Lower leg skin (tissue), 4 donors: ENCODE measurements at regions not wholly inside any gene's neighbourhood (a gene's known extent, or its start where the extent isn't known, plus 50 kb on each side); places are given as distances from the start of the nearest gene placed in this dataset.

Source experiments
- DNase-seq, 2 donors: peaks; one replicate each; pipeline ENCODE4 v3.0.0-alpha.2; 2019; ENCODE audit warnings: low spot score in 2 of 2
- H3K4me3 ChIP-seq: fragments of 200-600 bp; sonication (generic); 2 replicates; pipeline ENCODE4 v1.5.1; 2017; ENCODE audit warnings: mild to moderate bottlenecking, low read depth; ENCODE audit not compliant: poor library complexity, severe bottlenecking
- POLR2A ChIP-seq, 2 donors: fragments of 450-650 bp; IDR thresholded peaks; one replicate each; pipeline ENCODE4 v1.6.1; 2016 to 2017; ENCODE audit warnings: antibody characterized with exemption in 2 of 2, mild to moderate bottlenecking in 1 of 2, moderate library complexity in 1 of 2
- WGBS, 2 donors: methylation state at CpG; one replicate each; pipeline ENCODE4 v1.1.5; 2018; 5-methylcytosine and 5-hydroxymethylcytosine counted together
- intact Hi-C: fragments of 100-400 bp; cut with DNase I; formaldehyde crosslinking; loops from one replicate; pipeline ENCODE4 v1.15.0; 2023; ENCODE audit warnings: low total_unique reads
- TF ChIP-seq, protein P1 (sequence below), 3 donors: fragments of 450-650 bp; IDR thresholded peaks; one replicate each; pipeline ENCODE4 v1.5.1; 2016; ENCODE audit warnings: antibody characterized with exemption in 3 of 3, mild to moderate bottlenecking in 3 of 3, moderate library complexity in 2 of 3

DNA sequence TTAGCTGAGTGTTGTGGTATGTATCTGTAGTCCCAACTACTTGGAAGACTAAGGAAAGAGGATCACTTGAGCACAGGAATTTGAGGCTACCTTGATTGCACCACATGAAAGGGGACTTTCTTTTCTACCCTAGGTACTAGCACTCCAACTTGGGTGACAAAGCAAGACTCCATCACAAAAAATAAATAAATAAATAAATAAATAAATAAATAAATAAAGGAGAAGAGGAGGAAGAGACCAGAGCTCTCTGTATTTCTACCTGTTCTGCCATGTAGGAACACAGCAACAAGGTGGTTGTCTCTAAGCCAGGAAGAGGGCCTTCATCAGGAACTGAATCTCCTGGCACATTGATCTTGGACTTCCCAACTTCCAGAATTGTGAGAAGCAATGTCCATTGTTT is 118.6 kb downstream of the HMHB1 start:
- no peak for TF ChIP-seq POLR2A (IDR thresholded peaks at IDR 0.05)
- TF ChIP-seq, protein P1, sequence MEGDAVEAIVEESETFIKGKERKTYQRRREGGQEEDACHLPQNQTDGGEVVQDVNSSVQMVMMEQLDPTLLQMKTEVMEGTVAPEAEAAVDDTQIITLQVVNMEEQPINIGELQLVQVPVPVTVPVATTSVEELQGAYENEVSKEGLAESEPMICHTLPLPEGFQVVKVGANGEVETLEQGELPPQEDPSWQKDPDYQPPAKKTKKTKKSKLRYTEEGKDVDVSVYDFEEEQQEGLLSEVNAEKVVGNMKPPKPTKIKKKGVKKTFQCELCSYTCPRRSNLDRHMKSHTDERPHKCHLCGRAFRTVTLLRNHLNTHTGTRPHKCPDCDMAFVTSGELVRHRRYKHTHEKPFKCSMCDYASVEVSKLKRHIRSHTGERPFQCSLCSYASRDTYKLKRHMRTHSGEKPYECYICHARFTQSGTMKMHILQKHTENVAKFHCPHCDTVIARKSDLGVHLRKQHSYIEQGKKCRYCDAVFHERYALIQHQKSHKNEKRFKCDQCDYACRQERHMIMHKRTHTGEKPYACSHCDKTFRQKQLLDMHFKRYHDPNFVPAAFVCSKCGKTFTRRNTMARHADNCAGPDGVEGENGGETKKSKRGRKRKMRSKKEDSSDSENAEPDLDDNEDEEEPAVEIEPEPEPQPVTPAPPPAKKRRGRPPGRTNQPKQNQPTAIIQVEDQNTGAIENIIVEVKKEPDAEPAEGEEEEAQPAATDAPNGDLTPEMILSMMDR (IDR thresholded peaks at IDR 0.05): no peak
- no peak overlapping the region for H3K4me3 ChIP-seq
- intact Hi-C loops: no loop called here
- DNase-seq: no peak

DNA sequence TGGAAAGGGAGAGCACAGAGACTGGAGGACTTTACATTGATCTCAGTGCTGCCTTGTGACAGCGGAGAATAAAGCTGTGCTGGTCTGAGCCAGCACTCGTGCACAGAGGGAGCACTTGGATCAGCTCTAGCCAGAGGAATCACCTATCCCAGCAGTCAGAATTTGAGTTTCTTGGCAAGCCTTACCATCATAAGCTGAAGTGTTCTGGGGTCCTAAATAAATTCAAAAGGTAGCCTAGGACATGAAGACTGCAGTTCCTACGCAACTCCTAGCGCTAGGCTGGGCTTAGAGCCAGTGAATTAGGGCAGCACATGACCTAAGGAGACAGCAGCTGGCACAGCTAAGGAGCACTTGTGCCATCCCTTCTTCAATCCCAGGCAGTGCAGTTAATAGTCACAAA is 119.5 kb downstream of the HMHB1 start:
- intact Hi-C loops: no loop called here
- 65 to 68% methylated on average over 4 of the region's 4 CpGs for WGBS, 2 donors
- TF ChIP-seq POLR2A (IDR thresholded peaks at IDR 0.05): no peak
- TF ChIP-seq, protein P1 (IDR thresholded peaks at IDR 0.05): no peak
- no peak overlapping the region for H3K4me3 ChIP-seq
- no peak for DNase-seq

DNA sequence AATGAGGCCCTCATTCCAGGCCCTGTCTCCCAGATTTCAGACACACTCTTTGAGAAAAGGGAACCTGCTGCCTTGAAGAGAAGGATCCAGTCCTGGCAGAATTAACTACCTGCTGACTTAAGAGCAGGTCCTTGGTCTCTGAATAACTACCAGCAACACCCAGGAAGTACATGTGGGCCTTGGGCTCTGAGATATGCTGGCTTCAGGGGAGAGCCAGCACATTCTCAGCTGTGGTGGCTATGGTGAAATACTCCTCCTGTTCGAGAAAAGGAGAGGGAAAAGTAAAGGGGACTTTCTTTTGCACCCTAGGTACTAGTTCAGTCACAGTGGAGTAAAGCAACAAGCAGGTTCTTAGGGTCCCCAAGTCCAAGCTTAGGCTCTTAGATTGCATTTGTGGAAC is 120.0 kb downstream of the HMHB1 start:
- TF ChIP-seq, protein P1 (IDR thresholded peaks at IDR 0.05): no peak
- no peak for TF ChIP-seq POLR2A (IDR thresholded peaks at IDR 0.05)
- 86 to 90% methylated on average over 1 of the region's 1 CpG for WGBS, 2 donors
- intact Hi-C loops: no loop called here
- no peak for DNase-seq
- H3K4me3 ChIP-seq: no peak overlapping the region

DNA sequence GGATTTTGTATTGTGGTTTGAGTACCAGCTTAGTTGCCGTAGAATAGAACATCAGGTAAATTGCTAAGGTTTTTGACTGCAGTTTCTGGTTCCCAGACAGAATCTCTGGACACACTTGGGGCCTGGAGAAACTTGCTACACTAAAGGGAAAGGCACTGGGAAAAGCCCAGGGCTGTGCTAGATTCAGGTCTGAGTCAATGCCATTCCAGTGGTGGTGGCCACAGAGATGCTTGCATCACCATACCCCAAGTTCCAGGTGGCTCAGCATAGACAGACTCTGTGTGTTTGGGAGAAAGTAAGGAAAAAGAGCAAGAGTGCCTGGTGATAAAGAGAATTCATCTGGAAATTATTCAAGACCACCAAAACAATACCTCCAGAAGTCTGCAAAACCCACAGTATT is 120.6 kb downstream of the HMHB1 start:
- no peak overlapping the region for H3K4me3 ChIP-seq
- no peak for TF ChIP-seq POLR2A (IDR thresholded peaks at IDR 0.05)
- intact Hi-C loops: no loop called here
- 96 to 100% methylated on average over 1 of the region's 1 CpG for WGBS, 2 donors
- no peak for DNase-seq

DNA sequence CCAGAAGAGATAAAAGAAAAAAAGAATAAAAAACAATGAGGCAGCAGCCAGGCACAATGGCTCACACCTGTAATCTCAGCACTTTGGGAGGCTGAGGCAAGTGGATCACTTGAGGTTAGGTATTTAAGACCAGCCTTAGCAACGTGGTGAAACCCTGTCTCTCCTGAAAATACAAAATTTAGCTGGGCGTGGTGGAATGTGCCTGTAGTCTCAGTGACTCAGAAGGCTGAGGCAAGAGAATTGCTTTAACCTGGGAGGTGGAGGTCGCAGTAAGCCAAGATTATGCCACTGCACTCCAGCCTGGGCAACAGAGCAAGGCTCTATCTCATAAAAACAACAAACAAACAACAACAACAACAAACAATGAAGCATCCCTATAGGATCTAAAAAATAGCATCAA is 121.5 kb downstream of the HMHB1 start:
- intact Hi-C loops: no loop called here
- TF ChIP-seq, protein P1 (IDR thresholded peaks at IDR 0.05): no peak
- TF ChIP-seq POLR2A (IDR thresholded peaks at IDR 0.05): no peak
- no peak overlapping the region for H3K4me3 ChIP-seq
- DNase-seq: no peak
- 48 to 53% methylated on average over 3 of the region's 3 CpGs for WGBS, 2 donors

DNA sequence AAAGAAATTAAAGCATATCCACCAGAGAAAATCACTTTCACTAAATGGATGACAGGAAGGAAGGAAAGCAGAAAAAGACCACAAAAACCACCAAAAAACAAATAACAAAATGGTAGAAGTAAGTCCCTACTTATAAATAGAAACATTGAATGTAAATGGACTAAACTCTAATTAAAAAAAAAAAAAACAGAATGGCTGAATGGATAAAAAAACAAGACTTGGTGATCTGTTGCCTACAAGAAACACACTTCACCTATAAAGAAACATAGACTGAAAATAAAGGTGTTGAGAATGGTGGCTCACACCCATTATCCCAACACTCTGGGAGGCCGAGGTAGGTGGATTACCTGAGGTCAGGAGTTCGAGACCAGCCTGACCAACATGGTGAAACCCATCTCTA is 122.9 kb downstream of the HMHB1 start:
- WGBS, 2 donors: 87 to 89% methylated on average over 2 of the region's 2 CpGs
- intact Hi-C loops: no loop called here

More for the DNA sequence above, 122.9 kb downstream of the HMHB1 start:
- TF ChIP-seq, protein P1 (IDR thresholded peaks at IDR 0.05): no peak
- DNase-seq: no peak
- no peak overlapping the region for H3K4me3 ChIP-seq
